ENCODE measurements at regions not wholly inside any gene's neighbourhood (a gene's known extent, or its start where the extent isn't known, plus 50 kb on each side); places are given as distances from the start of the nearest gene placed in this dataset.

- no peak for TF ChIP-seq CTCF (IDR thresholded peaks at IDR 0.05)
- TF ChIP-seq ZFX (IDR thresholded peaks at IDR 0.05; ENCODE audit: borderline replicate concordance): no peak
These were observed 96.2 kb upstream of the RUNX3 start for GRCh38 chr1:25026304-25026703.
